Subcutaneous abdominal adipose tissue (tissue), 5 donors: ENCODE measurements at regions not wholly inside any gene's neighbourhood (a gene's known extent, or its start where the extent isn't known, plus 50 kb on each side); places are given as distances from the start of the nearest gene placed in this dataset.

Experiments used
- H3K27ac ChIP-seq: one replicate; pipeline ENCODE4 v1.7.0; 2013; ENCODE audit warnings: low read depth, mild to moderate bottlenecking, inconsistent platforms, low read length, moderate library complexity
- H3K27me3 ChIP-seq, 5 donors: one replicate each; pipeline ENCODE4 v1.7.0; 2013; ENCODE audit warnings: low read length in 5 of 5, inconsistent platforms in 1 of 5; ENCODE audit not compliant: control insufficient read depth in 5 of 5, insufficient read depth in 4 of 5
- H3K36me3 ChIP-seq, 5 donors: one replicate each; pipeline ENCODE4 v1.7.0; 2013; ENCODE audit warnings: low read length in 5 of 5; ENCODE audit not compliant: control insufficient read depth in 5 of 5, insufficient read depth in 5 of 5
- H3K4me1 ChIP-seq, 5 donors: one replicate each; pipeline ENCODE4 v1.7.0; 2013; ENCODE audit warnings: low read length in 5 of 5, mild to moderate bottlenecking in 3 of 5, moderate library complexity in 1 of 5; ENCODE audit not compliant: control insufficient read depth in 5 of 5, insufficient read depth in 5 of 5
- H3K4me3 ChIP-seq, 5 donors: one replicate each; pipeline ENCODE4 v1.7.0; 2013; ENCODE audit warnings: low read length in 5 of 5, low read depth in 1 of 5
- H3K9ac ChIP-seq, 5 donors: one replicate each; pipeline ENCODE4 v1.7.0; 2013; ENCODE audit warnings: low read length in 5 of 5, mild to moderate bottlenecking in 4 of 5, moderate library complexity in 3 of 5
- H3K9me3 ChIP-seq, 5 donors: one replicate each; pipeline ENCODE4 v1.7.0; 2013; ENCODE audit warnings: low read length in 5 of 5; ENCODE audit not compliant: control insufficient read depth in 5 of 5
- donor health status: healthy.
- donor health status: healthy.
- donor health status: healthy.
- donor health status: healthy.
- donor health status: healthy.

DNA sequence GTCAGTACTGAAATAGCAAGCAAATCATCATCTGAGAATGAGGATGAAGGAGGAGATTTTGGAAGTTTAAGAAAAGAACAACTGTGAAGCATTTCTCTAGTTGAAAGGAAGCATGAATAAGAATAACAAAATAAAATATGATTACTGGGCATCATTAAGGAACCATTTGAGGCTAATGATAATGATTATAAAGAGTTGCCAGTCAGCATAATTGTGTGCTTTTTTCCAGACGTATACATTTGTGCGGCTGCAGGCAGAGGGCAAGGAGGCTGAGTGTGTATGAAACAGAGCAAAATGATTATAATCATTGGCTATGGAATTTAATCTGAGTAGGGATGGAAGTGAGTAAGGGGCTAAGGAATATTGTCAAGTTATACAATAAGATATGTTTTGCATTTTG, 218.7 kb upstream of the FUT9 start:
- Histone ChIP-seq H3K9ac (no peak overlapping the region), H3K36me3 (peaks cover 0 to 2% (median 0%) of the 10 kb centered on the region in 5 donors), H3K27ac (no peak overlapping the region)

DNA sequence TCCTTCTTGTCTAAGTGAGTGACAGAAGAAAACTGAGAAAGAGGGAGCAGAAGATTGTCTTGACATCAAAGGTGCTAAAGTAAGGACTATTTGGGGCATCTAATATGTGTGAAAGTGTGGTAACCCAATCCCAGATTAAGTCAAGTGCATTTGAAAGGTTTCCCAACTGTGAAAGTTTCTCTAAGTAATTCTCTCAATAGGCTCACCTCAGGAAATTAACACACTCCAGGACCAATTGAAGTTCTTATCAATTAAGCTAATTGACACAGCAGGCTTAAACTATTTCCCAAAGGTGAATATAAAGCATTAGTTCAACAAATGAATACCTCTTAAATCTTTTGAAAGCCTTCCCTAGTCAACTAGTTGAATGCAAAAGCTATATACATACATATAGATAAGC, 212.8 kb upstream of the FUT9 start:
- no peak overlapping the region for H3K9ac ChIP-seq
- H3K4me1 ChIP-seq: no peaks in the 10 kb centered on the region
- no peak overlapping the region for H3K4me3 ChIP-seq
- no peak overlapping the region for H3K27ac ChIP-seq
- H3K27me3 ChIP-seq: no peaks in the 10 kb centered on the region
- no peaks in the 10 kb centered on the region for H3K9me3 ChIP-seq
- H3K36me3 ChIP-seq: no peaks in the 10 kb centered on the region

More for the DNA sequence above, 218.7 kb upstream of the FUT9 start:
- H3K9me3 ChIP-seq: peaks cover 0 to 4% (median 2%) of the 10 kb centered on the region in 5 donors
- H3K4me1 ChIP-seq: no peaks in the 10 kb centered on the region
- H3K27me3 ChIP-seq: no peaks in the 10 kb centered on the region
- H3K4me3 ChIP-seq: no peak overlapping the region

DNA sequence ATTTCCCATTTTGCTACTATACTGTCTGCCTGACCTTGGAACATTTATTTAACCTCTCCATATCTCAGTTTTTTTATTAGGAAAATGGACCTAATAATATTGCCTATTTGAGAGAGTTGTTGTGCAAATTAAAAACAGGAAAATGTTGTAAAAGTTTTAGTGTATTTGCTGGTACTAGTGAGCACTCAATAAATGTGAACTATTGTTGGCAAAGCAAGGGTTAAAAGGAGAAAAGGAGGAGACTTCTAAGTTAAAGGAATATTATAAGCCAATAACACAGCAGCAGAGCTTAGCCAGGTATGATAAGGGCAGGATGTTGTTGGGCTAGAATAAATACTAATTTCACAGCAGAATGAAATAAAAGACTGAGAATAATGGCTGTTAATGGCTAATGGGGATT, 211.9 kb upstream of the FUT9 start:
- H3K27ac ChIP-seq: no peak overlapping the region
- no peaks in the 10 kb centered on the region for H3K27me3 ChIP-seq
- no peak overlapping the region for H3K4me3 ChIP-seq
- H3K9ac ChIP-seq: no peak overlapping the region
- H3K9me3 ChIP-seq: no peaks in the 10 kb centered on the region
- no peaks in the 10 kb centered on the region for H3K36me3 ChIP-seq
- H3K4me1 ChIP-seq: no peaks in the 10 kb centered on the region

DNA sequence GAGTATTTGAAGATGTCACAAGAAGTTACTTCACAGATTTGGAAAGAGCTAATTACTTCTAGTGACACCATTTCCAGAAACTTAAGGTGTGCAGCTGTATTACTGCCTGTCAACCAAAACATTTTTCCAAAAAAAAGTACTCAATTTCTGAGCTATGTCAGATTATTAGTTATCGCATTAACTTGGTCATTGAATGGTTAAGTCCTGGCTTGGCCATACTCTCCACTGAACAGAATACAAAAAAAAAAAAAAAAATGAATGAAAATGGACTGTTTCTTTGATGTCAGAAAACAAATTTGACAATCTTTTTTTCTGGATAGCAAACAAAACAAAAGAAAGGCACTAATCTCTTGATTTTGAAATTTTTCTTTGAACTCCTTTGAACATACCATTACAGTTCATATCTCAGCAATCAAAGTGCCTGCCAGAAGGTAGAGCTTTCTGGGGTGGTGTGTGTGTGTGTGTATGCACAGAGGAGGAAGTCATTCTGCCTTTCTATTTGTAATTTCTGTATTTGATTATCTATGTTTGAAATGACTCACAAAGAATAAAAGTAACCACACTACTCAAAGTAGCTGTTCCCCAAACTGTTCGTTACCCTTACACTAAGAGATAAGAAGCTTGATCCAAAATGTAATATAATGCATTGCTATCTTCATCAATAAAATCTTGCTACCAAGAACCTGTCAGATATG, 210.8 kb upstream of the FUT9 start:
- Histone ChIP-seq H3K36me3 (no peaks in the 10 kb centered on the region), H3K9ac (no peak overlapping the region), H3K9me3 (no peaks in the 10 kb centered on the region), H3K4me1 (no peaks in the 10 kb centered on the region), H3K27me3 (no peaks in the 10 kb centered on the region), H3K4me3 (no peak overlapping the region), H3K27ac (no peak overlapping the region)

DNA sequence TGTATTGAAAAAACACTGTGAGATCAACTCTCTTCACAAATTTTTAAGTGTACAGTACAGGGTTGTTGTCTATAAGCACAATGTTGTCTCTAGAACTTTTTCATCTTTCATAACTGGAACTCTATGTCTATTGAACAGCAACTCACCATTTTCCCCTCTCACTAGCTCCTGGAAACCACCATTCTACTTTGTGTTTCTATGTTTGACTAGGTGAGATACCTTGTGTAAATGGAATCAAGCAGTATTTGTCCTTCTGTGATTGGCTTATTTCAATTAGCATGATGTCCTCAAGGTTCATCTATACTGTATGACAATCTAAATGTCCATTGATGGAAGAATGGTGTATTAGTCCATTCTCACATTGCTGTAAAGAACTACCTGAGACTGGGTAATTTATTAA, 210.1 kb upstream of the FUT9 start:
- H3K9me3 ChIP-seq: no peaks in the 10 kb centered on the region
- no peaks in the 10 kb centered on the region for H3K4me1 ChIP-seq
- no peaks in the 10 kb centered on the region for H3K36me3 ChIP-seq
- H3K4me3 ChIP-seq: no peak overlapping the region
- no peaks in the 10 kb centered on the region for H3K27me3 ChIP-seq
- H3K27ac ChIP-seq: no peak overlapping the region
- no peak overlapping the region for H3K9ac ChIP-seq

DNA sequence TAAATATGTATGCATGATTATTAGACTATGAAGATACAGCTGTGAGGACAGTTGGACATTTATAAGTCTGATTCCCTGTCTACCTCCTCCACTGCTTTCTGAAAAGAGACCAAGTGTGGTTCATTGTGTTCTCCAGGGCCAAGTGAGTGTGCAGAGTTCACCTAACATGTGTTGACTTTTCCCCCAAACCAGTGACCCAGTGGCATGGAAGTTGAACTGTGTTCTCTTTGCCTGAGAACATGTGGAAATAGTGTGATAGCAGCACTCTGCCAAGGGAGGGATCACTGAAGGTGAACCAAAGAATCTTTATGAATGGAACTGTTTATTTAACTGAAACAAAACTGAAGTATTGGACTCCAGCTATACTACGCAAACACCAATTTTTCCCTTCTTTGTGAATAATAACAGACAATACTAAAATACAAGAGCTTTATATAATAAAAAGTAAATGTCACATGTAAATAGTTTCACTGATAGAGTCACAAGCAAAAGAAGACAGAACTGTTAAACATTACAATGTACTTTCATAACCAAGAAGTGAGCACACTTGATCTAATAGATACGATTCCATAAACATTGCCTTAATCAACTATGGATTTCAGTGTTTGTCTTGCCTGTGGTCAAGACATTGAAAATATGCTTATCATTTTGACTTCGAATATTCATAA, 200.3 kb upstream of the FUT9 start:
- Histone ChIP-seq H3K9me3 (no peaks in the 10 kb centered on the region), H3K4me3 (no peak overlapping the region), H3K9ac (no peak overlapping the region), H3K27ac (no peak overlapping the region), H3K4me1 (peaks cover 0 to 6% (median 0%) of the 10 kb centered on the region in 5 donors), H3K36me3 (no peaks in the 10 kb centered on the region), H3K27me3 (no peaks in the 10 kb centered on the region)

DNA sequence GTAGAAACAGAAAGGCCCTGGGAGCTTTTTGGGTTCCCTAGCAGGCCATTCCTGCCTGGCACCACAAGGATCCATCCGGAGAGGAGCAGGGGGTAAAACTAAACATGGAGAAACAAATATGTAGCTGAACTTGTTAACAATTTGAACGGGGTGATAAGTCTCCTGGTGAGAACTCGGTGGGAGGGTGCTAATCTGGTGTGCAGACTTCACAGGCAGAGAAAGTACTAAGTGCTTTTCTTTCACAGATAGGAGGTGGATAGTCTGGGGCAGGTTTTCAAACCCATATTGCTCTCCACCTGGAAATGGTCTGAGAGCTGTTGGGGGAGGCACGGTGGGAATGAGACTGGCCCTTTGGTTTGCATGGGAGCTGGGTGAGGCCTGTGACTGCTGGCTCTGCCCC, 196.3 kb upstream of the FUT9 start:
- no peak overlapping the region for H3K27ac ChIP-seq
- no peaks in the 10 kb centered on the region for H3K27me3 ChIP-seq
- no peaks in the 10 kb centered on the region for H3K9me3 ChIP-seq
- H3K4me1 ChIP-seq: peaks cover 0 to 6% (median 0%) of the 10 kb centered on the region in 5 donors
- no peaks in the 10 kb centered on the region for H3K36me3 ChIP-seq
- no peak overlapping the region for H3K4me3 ChIP-seq
- H3K9ac ChIP-seq: no peak overlapping the region

DNA sequence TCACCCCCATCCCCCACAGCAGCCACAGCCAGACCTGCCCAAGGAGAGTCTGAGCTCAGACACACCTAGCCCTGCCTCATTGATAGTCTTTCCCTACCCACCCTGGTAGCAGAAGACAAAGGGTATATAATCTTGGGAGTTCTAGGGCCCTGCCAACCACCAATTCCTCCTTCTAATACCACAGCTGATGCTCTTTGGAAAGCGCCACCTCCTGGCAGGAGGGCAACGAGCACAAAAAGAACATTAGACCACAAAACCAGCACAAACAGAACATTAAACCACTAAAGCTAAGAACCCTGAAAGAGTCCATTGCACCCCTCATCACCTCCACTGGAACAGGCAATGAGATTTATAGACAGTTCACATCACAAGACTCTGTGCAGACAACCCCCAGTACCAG, 195.8 kb upstream of the FUT9 start:
- Histone ChIP-seq H3K4me1 (peaks cover 0 to 6% (median 0%) of the 10 kb centered on the region in 5 donors), H3K4me3 (no peak overlapping the region), H3K27me3 (no peaks in the 10 kb centered on the region), H3K9ac (no peak overlapping the region), H3K9me3 (no peaks in the 10 kb centered on the region), H3K36me3 (no peaks in the 10 kb centered on the region), H3K27ac (no peak overlapping the region)

DNA sequence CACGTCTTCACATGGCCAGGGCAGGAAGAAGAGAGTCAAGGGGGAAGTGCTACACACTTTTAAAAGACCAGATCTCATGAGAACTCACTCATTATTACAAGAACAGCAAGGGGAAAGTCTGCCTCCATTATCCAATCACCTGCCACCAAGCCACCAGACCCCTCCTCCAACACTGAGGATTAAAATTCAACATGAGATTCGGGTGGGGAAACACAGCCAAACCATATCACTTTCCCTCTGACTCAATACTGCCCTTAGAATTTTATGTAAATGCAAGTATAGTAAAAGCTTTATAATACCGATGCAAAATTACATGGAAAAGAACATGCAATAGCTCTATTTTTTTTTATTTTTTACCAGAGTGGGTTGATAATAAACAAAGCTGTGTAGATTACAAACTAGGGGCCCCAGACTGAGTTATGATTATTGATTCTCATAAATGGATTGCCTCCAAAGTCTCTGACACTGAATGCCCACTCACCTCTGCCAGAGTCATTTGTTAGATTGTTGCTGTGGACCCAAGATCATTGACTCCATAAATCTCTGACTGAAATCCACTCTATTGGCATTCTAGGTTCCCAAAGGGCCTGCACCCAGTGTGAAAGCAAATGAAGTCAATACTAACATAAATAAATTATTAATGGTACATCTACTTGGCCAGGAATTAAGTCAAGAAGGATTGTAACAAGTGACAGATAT, 184.8 kb upstream of the FUT9 start:
- Histone ChIP-seq H3K27ac (no peak overlapping the region), H3K4me3 (no peak overlapping the region), H3K36me3 (no peaks in the 10 kb centered on the region), H3K27me3 (no peaks in the 10 kb centered on the region), H3K9ac (no peak overlapping the region), H3K9me3 (peaks cover 0 to 4% (median 0%) of the 10 kb centered on the region in 5 donors), H3K4me1 (no peaks in the 10 kb centered on the region)

DNA sequence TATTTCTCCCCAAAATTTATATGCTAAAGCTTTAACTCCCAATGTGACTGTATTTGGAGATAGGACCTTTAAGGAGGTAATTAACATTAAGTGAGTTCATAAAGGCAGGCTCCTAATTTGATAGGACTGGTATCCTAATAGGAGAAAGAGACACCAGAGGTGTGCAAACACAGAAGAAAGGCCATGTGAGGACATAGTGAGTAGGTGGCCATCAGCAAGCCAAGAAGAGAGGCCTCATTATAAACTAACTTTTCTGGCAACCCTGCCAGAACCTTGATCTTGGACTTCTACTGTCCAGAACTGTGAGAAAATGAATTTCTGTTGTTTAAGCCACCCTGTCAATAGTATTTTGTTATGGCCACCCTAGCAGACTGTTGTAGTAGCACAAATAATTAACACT, 177.9 kb upstream of the FUT9 start:
- H3K9me3 ChIP-seq: peaks cover 0 to 4% (median 0%) of the 10 kb centered on the region in 5 donors

More for the DNA sequence above, 177.9 kb upstream of the FUT9 start:
- H3K27ac ChIP-seq: no peak overlapping the region
- no peak overlapping the region for H3K9ac ChIP-seq
- H3K27me3 ChIP-seq: no peaks in the 10 kb centered on the region
- no peaks in the 10 kb centered on the region for H3K4me1 ChIP-seq
- no peaks in the 10 kb centered on the region for H3K36me3 ChIP-seq
- no peak overlapping the region for H3K4me3 ChIP-seq
